Kidney (tissue), 13 donors: ENCODE measurements at regions not wholly inside any gene's neighbourhood (a gene's known extent, or its start where the extent isn't known, plus 50 kb on each side); places are given as distances from the start of the nearest gene placed in this dataset.

Experiments
- DNase-seq, 5 donors: peaks; one replicate each; pipeline ENCODE4 v3.0.0-alpha.2; 2013 to 2020
- FAIRE-seq: peaks from 2 replicates; lab custom pipeline; 2012; peaks lifted over from hg19 to GRCh38; lab: Jason Lieb, UNC
- H3K27ac ChIP-seq, 2 donors: one replicate each; pipeline ENCODE4 v1.7.0; 2013; ENCODE audit warnings: low read depth in 2 of 2, low read length in 2 of 2, inconsistent platforms in 1 of 2
- H3K27me3 ChIP-seq: one replicate; pipeline ENCODE4 v1.7.1; 2013; ENCODE audit warnings: low read length, inconsistent platforms; ENCODE audit not compliant: control insufficient read depth, insufficient read depth
- H3K36me3 ChIP-seq, 3 donors: one replicate each; pipeline versions ENCODE4 v1.7.0 to v1.7.1; 2013; ENCODE audit warnings: low read length in 3 of 3, control low read depth in 1 of 3, inconsistent platforms in 1 of 3; ENCODE audit not compliant: insufficient read depth in 3 of 3, control insufficient read depth in 2 of 3
- H3K4me1 ChIP-seq, 3 donors: one replicate each; pipeline versions ENCODE4 v1.7.0 to v1.7.1; 2013; ENCODE audit warnings: low read length in 3 of 3, inconsistent platforms in 1 of 3, low read depth in 1 of 3; ENCODE audit not compliant: control insufficient read depth in 2 of 3, insufficient read depth in 2 of 3
- H3K4me3 ChIP-seq, 3 donors: one replicate each; pipeline versions ENCODE4 v1.7.0 to v1.8.1; 2013; ENCODE audit warnings: low read length in 3 of 3, control low read depth in 1 of 3, inconsistent platforms in 1 of 3
- H3K9ac ChIP-seq, 3 donors: one replicate each; pipeline versions ENCODE4 v1.7.0 to v1.7.1; 2013; ENCODE audit warnings: low read length in 3 of 3, control low read depth in 1 of 3, inconsistent platforms in 1 of 3
- H3K9me3 ChIP-seq, 3 donors: one replicate each; pipeline versions ENCODE4 v1.7.0 to v1.7.1; 2013; ENCODE audit warnings: low read length in 3 of 3, control low read depth in 1 of 3, inconsistent platforms in 1 of 3; ENCODE audit not compliant: control insufficient read depth in 2 of 3, insufficient read depth in 1 of 3
- CTCF ChIP-seq: IDR thresholded peaks from 3 replicates; pipeline ENCODE4 v1.5.1; 2012; ENCODE audit warnings: mild to moderate bottlenecking, moderate library complexity, borderline replicate concordance; ENCODE audit not compliant: insufficient read depth; ENCODE audit errors: extremely low read depth
- intact Hi-C: fragments of 100-400 bp; cut with DNase I; formaldehyde crosslinking; loops from one replicate; pipeline ENCODE4 v1.11.1; 2022
- donor health status: control.
- donor health status: control.
- donor health status: control.
- donor health status: control.
- donor health status: control.
- donor health status: DM: yes; HTN: yes; CAD: no.
- donor health status: Normal renal cell carcinoma (clear cell type).

GRCh38 chr13:46478651-46479050, 74.3 kb upstream of the LRCH1 start:
- intact Hi-C loops: no loop called here
- Histone ChIP-seq H3K27me3 (no peaks in the 10 kb centered on the region), H3K27ac (no peak overlapping the region), H3K36me3 (no peaks in the 10 kb centered on the region), H3K4me3 (no peak overlapping the region), H3K9ac (no peak overlapping the region), H3K4me1 (no peaks in the 10 kb centered on the region), H3K9me3 (no peaks in the 10 kb centered on the region)
- DNase-seq: peak in 1 of 5 donors; percentile 26
- no peak for TF ChIP-seq CTCF
- no peak for FAIRE-seq

DNA sequence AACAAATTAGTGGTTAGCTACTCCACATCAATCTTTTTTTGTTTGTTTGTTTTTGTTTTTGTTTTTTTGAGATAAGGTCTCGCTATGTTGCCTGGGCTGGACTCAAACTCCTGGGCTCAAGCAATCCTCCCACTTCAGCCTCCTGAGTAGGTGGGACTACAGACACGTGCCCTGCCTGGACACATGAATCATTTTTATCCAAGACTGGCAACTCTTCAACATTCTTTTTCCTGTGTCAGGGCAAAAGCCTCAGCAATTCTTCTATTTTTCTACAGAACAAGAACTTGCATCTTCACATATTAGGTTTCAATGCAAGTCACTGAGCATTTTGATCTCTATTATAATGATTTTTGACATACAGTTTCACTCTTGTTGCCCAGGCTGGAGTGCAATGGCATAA, 76.8 kb upstream of the LRCH1 start:
- no peak for FAIRE-seq
- TF ChIP-seq CTCF: no peak

DNA sequence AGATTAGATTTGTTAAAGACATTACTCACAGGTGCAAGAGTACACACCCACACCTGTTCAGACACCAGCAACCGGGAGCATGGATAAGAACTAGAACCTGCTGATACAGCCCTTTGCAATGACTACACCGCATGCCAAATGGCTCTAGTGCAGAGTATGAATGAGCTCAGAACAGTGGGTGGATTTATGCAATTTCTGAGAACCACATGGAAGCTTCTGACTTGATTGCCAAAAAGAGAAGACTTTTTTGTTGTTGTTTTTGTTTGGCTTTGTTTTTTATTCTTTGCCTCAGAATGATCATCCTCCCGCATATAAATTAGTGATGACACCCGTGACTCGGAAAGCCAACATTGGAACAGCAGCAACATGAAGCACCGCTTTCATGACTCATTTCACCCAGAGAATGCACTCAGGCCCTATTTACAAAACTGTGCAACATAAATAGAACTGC, 77.4 kb upstream of the LRCH1 start:
- no peak for TF ChIP-seq CTCF
- Histone ChIP-seq H3K36me3 (no peaks in the 10 kb centered on the region), H3K4me3 (no peak overlapping the region), H3K9ac (no peak overlapping the region), H3K27me3 (no peaks in the 10 kb centered on the region), H3K9me3 (no peaks in the 10 kb centered on the region), H3K27ac (no peak overlapping the region), H3K4me1 (no peaks in the 10 kb centered on the region)
- intact Hi-C loops: no loop called here
- no peak for FAIRE-seq
- peak in 1 of 5 donors; percentile 27 for DNase-seq

More for the DNA sequence above, 76.8 kb upstream of the LRCH1 start:
- Histone ChIP-seq H3K4me1 (no peaks in the 10 kb centered on the region), H3K9me3 (no peaks in the 10 kb centered on the region), H3K27me3 (no peaks in the 10 kb centered on the region), H3K36me3 (no peaks in the 10 kb centered on the region), H3K9ac (no peak overlapping the region), H3K27ac (no peak overlapping the region), H3K4me3 (no peak overlapping the region)
- intact Hi-C loops: no loop called here
- no peak for DNase-seq

DNA sequence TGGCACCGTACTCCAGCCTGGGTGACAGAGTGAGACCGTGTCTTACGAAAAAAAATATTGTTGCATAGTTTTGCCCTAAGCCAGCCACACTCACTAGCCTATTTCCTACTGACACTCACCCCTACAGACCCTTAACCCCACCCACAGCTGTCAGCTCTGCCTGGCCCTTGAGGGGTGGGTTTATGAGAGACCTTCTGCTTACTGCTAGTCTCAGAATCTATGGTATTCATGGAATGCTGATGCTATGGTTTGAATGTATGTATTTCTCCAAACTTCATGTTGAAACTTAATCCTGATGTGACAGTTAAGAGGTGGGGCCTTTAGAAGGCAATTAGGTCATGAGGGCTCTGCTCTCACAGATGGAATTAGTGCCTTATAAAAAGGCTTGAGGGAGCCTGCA, 79.2 kb upstream of the LRCH1 start:
- H3K4me3 ChIP-seq: no peak overlapping the region
- H3K4me1 ChIP-seq: no peaks in the 10 kb centered on the region
- H3K9me3 ChIP-seq: no peaks in the 10 kb centered on the region
- FAIRE-seq: no peak
- H3K27ac ChIP-seq: no peak overlapping the region
- DNase-seq: no peak
- intact Hi-C loops: no loop called here
- no peak overlapping the region for H3K9ac ChIP-seq
- H3K36me3 ChIP-seq: no peaks in the 10 kb centered on the region
- no peaks in the 10 kb centered on the region for H3K27me3 ChIP-seq
- TF ChIP-seq CTCF: no peak
